Astrocyte of the cerebellum (primary cell): ENCODE measurements at regions not wholly inside any gene's neighbourhood (a gene's known extent, or its start where the extent isn't known, plus 50 kb on each side); places are given as distances from the start of the nearest gene placed in this dataset.

Experiments used
- DNase-seq: peaks from one replicate; pipeline ENCODE4 v3.0.0-alpha.2; 2011; ENCODE audit warnings: low read depth
- H3K4me3 ChIP-seq: 2 replicates; pipeline ENCODE4 v1.5.1; 2011; ENCODE audit warnings: mild to moderate bottlenecking, low read depth, low read length, moderate library complexity
- in situ Hi-C: cut with HindIII; loops from 2 replicates; pipeline ENCODE4 v1.10.0; 2017; ENCODE audit warnings: low sequenced_read_pairs
- TF ChIP-seq, protein P1 (sequence below): IDR thresholded peaks from 2 replicates; pipeline ENCODE4 v1.5.1; 2012; ENCODE audit warnings: low read length, low read depth, moderate library complexity, mild to moderate bottlenecking; ENCODE audit errors: missing control alignments

DNA sequence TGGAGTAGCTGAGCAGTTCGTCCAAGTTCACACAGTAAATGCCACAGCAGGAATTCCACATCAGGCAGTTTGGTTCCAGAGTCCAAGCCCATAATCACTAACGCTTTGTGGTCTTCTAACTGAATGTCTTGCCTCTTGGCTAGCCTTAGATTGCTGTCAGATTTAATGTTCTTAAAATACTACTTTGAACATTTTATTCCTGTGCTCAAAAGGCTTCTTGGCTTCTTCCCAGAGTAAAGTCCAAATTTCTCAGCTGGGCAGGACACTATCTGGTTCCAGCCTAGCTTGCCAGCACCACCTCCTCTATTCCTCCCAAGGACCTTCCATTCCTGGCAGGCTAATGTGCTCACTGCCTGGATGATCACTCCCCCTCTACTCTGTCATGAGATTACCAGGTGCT is 256.9 kb downstream of the SQOR start:
- no peak overlapping the region for H3K4me3 ChIP-seq
- no peak for DNase-seq
- in situ Hi-C loops: no loop called here
- TF ChIP-seq, protein P1, sequence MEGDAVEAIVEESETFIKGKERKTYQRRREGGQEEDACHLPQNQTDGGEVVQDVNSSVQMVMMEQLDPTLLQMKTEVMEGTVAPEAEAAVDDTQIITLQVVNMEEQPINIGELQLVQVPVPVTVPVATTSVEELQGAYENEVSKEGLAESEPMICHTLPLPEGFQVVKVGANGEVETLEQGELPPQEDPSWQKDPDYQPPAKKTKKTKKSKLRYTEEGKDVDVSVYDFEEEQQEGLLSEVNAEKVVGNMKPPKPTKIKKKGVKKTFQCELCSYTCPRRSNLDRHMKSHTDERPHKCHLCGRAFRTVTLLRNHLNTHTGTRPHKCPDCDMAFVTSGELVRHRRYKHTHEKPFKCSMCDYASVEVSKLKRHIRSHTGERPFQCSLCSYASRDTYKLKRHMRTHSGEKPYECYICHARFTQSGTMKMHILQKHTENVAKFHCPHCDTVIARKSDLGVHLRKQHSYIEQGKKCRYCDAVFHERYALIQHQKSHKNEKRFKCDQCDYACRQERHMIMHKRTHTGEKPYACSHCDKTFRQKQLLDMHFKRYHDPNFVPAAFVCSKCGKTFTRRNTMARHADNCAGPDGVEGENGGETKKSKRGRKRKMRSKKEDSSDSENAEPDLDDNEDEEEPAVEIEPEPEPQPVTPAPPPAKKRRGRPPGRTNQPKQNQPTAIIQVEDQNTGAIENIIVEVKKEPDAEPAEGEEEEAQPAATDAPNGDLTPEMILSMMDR: no peak

DNA sequence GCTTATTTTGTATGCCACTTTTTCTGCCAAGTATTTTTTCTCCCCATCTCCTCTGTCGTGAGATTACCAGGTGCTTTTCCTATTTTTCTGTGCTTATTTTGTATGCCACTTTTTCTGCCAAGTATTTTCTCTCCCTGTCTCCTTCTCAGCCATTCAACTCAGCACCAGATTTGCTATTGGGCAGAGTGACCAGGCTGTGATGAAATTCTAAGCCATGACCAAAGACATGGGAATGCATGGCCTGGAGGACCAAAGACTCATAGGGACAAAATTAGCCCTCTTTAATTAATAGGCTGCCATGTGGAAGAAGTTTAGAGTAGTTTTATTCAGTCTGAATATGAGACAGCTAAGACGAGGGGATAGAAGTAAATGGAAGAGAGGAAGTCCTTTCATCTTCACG is 257.4 kb downstream of the SQOR start:
- TF ChIP-seq, protein P1: no peak
- DNase-seq: no peak
- H3K4me3 ChIP-seq: no peak overlapping the region
- in situ Hi-C loops: no loop called here

DNA sequence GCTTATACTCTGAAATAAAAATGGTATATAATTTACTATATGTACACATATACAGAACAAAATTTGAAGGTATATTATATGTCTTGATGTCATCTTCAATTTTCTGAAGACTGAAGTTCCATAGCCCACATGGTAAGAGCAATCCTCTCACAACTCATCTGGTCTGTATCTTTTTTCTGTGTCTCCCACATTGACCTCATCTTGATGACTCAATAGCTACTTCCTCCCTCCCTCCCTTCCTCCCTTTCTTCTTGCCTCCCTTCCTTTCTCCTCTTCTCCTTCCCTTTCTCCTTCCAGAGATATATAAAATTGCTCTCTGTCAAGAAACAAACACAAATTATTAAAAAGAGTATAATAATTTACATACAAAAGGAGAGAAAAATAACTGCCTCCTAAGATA is 268.5 kb downstream of the SQOR start:
- in situ Hi-C loops: no loop called here
- H3K4me3 ChIP-seq: no peak overlapping the region
- no peak for DNase-seq
- TF ChIP-seq, protein P1: no peak

DNA sequence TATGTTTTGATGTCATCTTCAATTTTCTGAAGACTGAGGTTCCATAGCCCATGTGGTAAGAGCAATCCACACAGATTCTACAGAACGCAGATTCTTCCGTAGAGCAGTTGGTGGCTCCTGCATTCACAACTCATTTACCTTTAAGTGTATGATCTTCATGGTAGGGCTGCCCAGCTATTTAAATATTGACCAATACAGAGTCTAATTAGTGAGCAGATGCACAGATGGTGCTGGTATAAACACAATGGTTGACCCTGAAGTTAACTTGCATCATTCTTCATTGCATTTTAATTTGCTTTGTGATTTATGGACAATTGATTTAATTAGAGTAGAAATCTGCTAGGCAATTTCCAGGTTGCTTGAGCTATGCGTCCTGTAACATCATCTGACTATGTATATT is 269.2 kb downstream of the SQOR start:
- in situ Hi-C loops: no loop called here
- H3K4me3 ChIP-seq: no peak overlapping the region
- no peak for DNase-seq
- TF ChIP-seq, protein P1: no peak

DNA sequence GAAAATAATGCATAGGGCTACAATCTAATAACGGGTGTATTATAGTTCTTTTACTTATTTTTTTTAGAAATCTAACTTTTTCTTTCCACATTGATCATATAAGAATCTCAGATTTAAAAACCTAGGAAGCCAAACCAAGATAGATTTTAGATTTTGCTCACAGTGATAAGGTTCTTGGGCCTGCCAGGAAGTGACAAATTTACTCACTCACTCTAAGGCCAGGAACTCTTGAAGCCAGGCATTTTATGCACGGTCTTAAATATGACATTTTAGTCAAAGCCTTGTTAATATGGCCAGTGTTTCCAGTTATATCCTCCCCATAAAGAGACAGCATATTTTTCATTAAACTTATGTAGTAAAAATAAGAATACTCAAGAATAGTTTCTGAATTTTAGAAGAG is 271.4 kb downstream of the SQOR start:
- in situ Hi-C loops: no loop called here
- no peak overlapping the region for H3K4me3 ChIP-seq
- TF ChIP-seq, protein P1: no peak
- no peak for DNase-seq

DNA sequence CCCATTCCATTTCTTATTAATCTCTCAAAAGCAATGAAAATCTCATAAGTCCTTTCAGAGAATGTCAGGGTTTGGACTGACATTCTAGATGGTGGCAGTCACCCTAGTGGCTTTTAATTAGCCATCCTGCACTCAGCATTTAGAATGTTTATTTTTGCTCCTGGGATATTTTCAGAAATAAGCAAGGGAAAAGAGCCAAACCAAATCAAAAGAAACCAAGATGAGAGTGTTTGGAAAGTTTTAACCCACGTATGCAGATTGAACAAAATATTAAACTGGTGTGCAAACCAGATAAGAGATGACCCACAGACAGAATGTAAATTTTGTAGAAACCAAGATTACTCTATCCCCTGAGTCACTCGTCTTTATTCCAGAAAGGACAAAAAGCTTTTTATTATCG is 275.8 kb downstream of the SQOR start:
- TF ChIP-seq, protein P1: no peak
- DNase-seq: no peak
- H3K4me3 ChIP-seq: no peak overlapping the region
- in situ Hi-C loops: no loop called here

DNA sequence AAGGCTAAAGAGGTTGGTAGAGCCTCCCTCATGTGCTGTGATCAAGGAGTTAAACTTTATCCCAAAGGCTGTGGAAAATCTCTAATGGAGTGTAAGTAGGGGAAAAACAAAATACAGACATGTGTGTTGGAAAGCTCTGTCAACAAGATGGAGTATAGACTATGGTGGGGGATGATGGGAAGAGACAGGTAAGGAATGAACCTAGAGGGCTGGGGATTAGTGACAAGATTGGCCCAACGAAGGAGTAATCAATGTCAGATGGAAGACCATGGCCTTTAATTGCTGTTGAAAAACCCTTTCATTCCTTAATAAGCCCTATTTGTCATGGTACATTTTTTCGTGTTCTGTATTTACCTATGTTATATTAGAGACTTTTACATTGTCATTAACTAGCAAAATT is 278.6 kb downstream of the SQOR start:
- DNase-seq: no peak
- no peak overlapping the region for H3K4me3 ChIP-seq
- in situ Hi-C loops: no loop called here
- TF ChIP-seq, protein P1: no peak
